ENCODE measurements at regions not wholly inside any gene's neighbourhood (a gene's known extent, or its start where the extent isn't known, plus 50 kb on each side); places are given as distances from the start of the nearest gene placed in this dataset.
A peak's percentile ranks its signal among the peaks of the same experiment; 100 is the strongest.

DNA sequence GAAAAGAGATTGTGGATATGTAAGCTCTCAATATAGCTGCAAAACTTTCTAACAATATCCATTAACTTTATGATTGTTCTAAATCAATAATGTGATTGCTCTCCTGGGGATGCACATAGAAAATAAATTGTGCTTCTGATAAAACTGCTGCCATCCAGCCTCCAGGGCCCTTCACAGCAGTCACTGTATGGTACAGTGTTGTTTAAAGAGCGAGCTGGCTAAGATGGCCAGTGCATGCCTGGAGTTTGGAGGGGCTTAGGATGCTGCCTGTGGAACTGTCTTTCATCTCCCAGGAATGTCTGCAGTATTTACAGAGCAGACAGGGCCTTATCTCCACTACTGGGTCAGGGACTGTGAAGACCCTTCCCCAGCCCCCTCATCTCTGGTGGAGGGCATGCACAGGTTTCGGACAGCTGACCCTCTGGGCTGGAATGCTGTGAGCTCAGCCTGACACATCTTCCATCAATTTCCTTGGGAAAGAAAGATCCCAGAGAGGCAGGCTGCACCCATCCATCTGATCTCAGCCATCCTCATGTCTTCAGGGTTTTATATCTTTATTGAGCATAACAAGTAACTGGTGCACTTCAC lies 137.0 kb downstream of the PLPP3 start:
- Histone ChIP-seq H2AFZ (replicated peaks) (no peak overlapping the region), H3K4me1 (peaks cover 36% of the 10 kb centered on the region), H3K9ac (no peak overlapping the region), H3K36me3 (no peaks in the 10 kb centered on the region), H3K4me2 (no peak overlapping the region), H3K27me3 (no peaks in the 10 kb centered on the region), H3F3A (ENCODE audit: low read depth) (peaks cover 16% of the 10 kb centered on the region), H3K27ac (no peak overlapping the region), H4K20me1 (ENCODE audit: low read depth) (no peaks in the 10 kb centered on the region), H3K9me3 (ENCODE audit: low read depth) (no peaks in the 10 kb centered on the region), H3K79me2 (ENCODE audit: low read depth) (no peaks in the 10 kb centered on the region), H3K4me3 (no peak overlapping the region)
- TF ChIP-seq, protein P1, sequence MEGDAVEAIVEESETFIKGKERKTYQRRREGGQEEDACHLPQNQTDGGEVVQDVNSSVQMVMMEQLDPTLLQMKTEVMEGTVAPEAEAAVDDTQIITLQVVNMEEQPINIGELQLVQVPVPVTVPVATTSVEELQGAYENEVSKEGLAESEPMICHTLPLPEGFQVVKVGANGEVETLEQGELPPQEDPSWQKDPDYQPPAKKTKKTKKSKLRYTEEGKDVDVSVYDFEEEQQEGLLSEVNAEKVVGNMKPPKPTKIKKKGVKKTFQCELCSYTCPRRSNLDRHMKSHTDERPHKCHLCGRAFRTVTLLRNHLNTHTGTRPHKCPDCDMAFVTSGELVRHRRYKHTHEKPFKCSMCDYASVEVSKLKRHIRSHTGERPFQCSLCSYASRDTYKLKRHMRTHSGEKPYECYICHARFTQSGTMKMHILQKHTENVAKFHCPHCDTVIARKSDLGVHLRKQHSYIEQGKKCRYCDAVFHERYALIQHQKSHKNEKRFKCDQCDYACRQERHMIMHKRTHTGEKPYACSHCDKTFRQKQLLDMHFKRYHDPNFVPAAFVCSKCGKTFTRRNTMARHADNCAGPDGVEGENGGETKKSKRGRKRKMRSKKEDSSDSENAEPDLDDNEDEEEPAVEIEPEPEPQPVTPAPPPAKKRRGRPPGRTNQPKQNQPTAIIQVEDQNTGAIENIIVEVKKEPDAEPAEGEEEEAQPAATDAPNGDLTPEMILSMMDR (IDR thresholded peaks at IDR 0.05), result no peak
- Mint-ChIP-seq H3K9me3 (no peaks in the 10 kb centered on the region), H3K36me3 (no peaks in the 10 kb centered on the region), H3K4me1 (peaks cover 45% of the 10 kb centered on the region), H3K4me3 (no peak overlapping the region), H3K27me3 (ENCODE audit: insufficient read depth, low read depth) (peaks cover 5% of the 10 kb centered on the region), H3K27ac (no peak overlapping the region)
- no peak for DNase-seq (ENCODE audit: low spot score)

DNA sequence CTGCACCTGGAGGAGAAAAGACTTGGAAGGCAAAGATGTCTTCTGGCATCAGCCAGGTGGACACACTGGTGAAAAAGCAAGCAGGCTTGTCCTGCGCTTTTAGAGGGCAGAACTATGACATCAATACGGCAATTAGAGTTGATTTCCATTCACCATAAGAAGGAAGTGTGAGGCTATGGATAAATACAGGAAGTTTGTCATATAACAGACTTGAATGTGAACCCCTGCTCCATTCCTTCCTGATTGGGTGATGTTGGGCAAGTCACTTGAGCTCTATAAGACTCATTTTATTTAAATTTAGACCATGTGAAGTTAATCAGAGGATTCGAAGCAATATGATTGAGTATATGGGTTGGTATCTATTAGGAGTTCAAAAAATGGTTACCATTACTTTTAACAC lies 137.8 kb downstream of the PLPP3 start:
- no peak for TF ChIP-seq EZH2phosphoT487 (IDR thresholded peaks at IDR 0.05)
- TF ChIP-seq, protein P1 (IDR thresholded peaks at IDR 0.05), result no peak
- TF ChIP-seq EZH2 (IDR thresholded peaks at IDR 0.05), result no peak
- no peaks in the 10 kb centered on the region for H3K27me3 ChIP-seq
- peaks cover 41% of the 10 kb centered on the region for H3K4me1 ChIP-seq
- H4K20me1 ChIP-seq (ENCODE audit: low read depth), result no peaks in the 10 kb centered on the region
- H3K79me2 ChIP-seq (ENCODE audit: low read depth), result no peaks in the 10 kb centered on the region
- no peak overlapping the region for H3K4me2 ChIP-seq
- no peaks in the 10 kb centered on the region for H3K36me3 ChIP-seq
- peaks cover 24% of the 10 kb centered on the region for H3F3A ChIP-seq (ENCODE audit: low read depth)
- no peaks in the 10 kb centered on the region for H3K36me3 Mint-ChIP-seq
- no peaks in the 10 kb centered on the region for H3K9me3 Mint-ChIP-seq
- DNase-seq (ENCODE audit: low spot score), result no peak
- H3K9me3 ChIP-seq (ENCODE audit: low read depth), result no peaks in the 10 kb centered on the region
- H3K9ac ChIP-seq, result no peak overlapping the region
- no peak overlapping the region for H3K27ac ChIP-seq
- H3K27ac Mint-ChIP-seq, result peak overlapping the region; percentile 79
- no peak overlapping the region for H3K4me3 ChIP-seq
- peaks cover 5% of the 10 kb centered on the region for H3K27me3 Mint-ChIP-seq (ENCODE audit: insufficient read depth, low read depth)
- H3K4me1 Mint-ChIP-seq, result peaks cover 51% of the 10 kb centered on the region
- no peak overlapping the region for H2AFZ ChIP-seq (replicated peaks)
- no peak overlapping the region for H3K4me3 Mint-ChIP-seq

DNA sequence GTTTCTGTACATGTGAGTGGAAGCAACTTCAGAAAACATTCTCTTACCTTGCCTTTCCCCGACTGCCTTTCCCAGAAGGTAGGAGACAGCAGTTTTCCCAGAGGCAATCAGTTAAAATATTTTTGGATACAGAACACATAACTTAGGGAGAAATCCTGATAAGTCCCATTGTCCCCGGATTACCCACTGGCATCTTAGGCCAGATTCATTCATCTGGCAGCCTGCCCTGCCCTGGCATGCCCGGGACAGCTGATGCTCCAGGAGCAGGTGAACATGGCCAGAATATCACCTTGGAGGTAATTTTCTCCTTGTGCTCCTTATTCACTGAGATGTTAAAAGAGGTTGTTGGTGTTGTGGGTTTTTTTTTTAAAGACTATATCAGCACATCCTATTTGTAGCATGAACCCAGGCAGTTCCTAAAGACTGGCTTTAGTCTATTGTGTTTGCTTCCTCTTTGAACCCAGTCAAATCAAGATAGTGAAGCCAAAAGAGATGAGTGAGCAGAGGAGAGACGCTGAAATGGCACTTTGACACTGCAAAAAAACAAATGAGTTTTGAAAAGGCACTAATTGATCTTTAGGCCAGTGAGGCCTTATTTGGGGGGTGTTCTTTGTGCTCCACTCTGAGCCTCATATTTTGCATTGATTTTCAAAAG lies 139.6 kb downstream of the PLPP3 start:
- Mint-ChIP-seq H3K36me3 (no peaks in the 10 kb centered on the region), H3K27ac (no peak overlapping the region)
- peaks cover 59% of the 10 kb centered on the region for H3K4me1 ChIP-seq

More for the DNA sequence above, 139.6 kb downstream of the PLPP3 start:
- H3K9me3 ChIP-seq (ENCODE audit: low read depth), result no peaks in the 10 kb centered on the region
- no peak overlapping the region for H3K4me3 ChIP-seq
- Mint-ChIP-seq H3K4me1 (peaks cover 70% of the 10 kb centered on the region), H3K27me3 (ENCODE audit: insufficient read depth, low read depth) (no peaks in the 10 kb centered on the region), H3K4me3 (no peak overlapping the region), H3K9me3 (no peaks in the 10 kb centered on the region)
- peak overlapping the region; percentile 40 for H3K4me2 ChIP-seq
- TF ChIP-seq EZH2 (IDR thresholded peaks at IDR 0.05), result no peak
- TF ChIP-seq EZH2phosphoT487 (IDR thresholded peaks at IDR 0.05), result no peak
- TF ChIP-seq, protein P1 (IDR thresholded peaks at IDR 0.05), result no peak
- no peaks in the 10 kb centered on the region for H3K36me3 ChIP-seq
- peaks cover 43% of the 10 kb centered on the region for H3F3A ChIP-seq (ENCODE audit: low read depth)
- H3K27ac ChIP-seq, result no peak overlapping the region
- H4K20me1 ChIP-seq (ENCODE audit: low read depth), result peaks cover 5% of the 10 kb centered on the region
- no peaks in the 10 kb centered on the region for H3K27me3 ChIP-seq
- H2AFZ ChIP-seq (replicated peaks), result no peak overlapping the region
- H3K9ac ChIP-seq, result no peak overlapping the region
- DNase-seq (ENCODE audit: low spot score), result no peak
- H3K79me2 ChIP-seq (ENCODE audit: low read depth), result no peaks in the 10 kb centered on the region

Data from neural progenitor cell (in vitro differentiated cells).